ENCODE measurements at regions not wholly inside any gene's neighbourhood (a gene's known extent, or its start where the extent isn't known, plus 50 kb on each side); places are given as distances from the start of the nearest gene placed in this dataset.

GRCh38 chr15:73803806-73804205 is 50.7 kb upstream of the INSYN1 start:
- intact Hi-C loops (cut with DNase I), result loop anchor here (5.0 kb wide), 1 partner anchor 87 kb away; no protein-coding TSS in a partner anchor
- DNase-seq (ENCODE audit: low spot score), result no peak

DNA sequence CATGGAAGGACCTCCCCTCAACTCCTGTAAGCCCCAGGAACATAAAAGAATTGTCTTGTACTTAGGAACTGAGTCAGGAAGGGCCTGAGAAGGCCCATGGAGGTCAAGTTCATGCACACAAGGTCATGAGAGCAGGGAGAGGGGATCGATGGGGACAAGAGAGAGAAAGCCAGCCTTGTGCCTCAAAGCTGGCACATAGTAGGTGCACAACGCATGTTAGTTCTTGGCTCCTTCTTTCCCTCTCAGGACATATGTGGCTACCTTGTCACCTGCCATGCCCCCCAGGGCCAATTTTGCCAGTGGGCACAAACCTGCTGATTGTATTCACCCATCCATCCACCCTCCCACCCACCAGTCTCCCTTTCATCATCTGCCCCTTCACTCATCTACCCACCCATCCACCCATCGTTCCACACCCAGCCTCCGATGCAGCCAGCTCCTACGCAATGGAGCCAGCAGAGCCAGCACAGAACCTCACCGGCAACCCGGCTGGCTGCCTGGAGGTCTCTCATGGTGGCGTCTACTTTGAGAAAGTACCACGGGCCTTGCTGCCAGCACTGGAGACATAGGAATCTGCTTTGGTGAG is 52.4 kb upstream of the INSYN1 start:
- no peak for DNase-seq (ENCODE audit: low spot score)
- intact Hi-C loops (cut with DNase I), result no loop called here

DNA sequence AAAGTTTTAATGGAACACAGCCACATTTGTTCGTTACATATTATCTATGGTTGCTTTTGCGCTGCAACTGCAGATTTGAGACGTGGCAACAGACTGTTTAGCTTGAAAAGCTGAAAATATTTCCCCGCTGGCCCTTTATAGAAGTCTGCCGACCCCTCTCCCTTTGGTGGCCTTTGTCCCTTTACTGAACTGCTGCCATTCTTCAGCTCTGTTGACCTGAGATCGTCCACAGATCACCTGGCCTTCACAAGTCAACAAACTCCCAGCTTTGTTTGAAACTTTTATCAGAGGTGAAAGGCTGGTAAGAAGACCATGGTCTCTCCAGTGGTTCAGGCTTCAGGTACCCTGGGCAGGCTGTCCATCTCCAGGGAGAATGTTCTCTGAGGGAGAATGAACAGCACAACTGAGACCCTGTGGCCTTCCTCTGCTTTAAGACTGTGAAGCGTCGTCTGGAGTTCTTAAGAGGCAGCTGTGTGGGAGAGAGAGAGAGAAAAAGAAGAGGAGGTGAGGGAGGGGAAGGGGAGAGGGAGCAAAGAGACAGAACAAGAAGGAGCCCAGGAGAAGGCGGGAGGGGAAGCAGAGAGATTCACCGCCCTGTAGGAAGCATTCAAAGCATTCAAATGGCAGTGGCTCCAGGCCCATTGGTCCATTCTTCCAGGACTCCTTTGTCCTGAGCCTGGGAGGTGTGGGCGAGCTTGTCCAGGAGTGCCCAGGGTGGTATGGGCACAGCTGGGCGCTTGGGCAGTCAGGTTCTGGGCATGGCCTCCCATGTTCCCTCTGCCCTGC is 53.7 kb upstream of the INSYN1 start:
- DNase-seq (ENCODE audit: low spot score), result no peak
- intact Hi-C loops (cut with DNase I), result no loop called here

DNA sequence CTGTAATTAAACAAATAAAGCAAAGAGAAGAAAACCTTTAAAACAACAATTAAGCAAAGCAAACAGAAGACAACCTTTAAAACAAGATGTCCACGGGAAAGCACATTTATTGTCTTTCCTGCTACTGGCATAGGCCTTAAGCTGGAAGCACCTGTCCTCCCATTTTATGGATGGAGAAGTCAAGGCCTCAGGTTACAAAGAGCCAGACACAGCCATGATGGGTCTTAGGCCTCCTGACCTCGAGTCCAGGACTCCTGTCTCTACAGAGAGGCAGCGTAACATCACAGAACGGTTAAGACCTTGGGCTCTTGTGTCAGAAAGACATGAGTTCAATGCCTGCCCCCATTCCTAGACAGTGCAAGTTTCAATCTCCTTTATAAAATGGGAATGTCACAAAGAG is 54.7 kb upstream of the INSYN1 start:
- intact Hi-C loops (cut with DNase I), result no loop called here
- no peak for DNase-seq (ENCODE audit: low spot score)

GRCh38 chr15:73809728-73810501 is 56.8 kb upstream of the INSYN1 start:
- no peak for DNase-seq (ENCODE audit: low spot score)
- intact Hi-C loops (cut with DNase I), result no loop called here

GRCh38 chr15:73812806-73813465 is 59.8 kb upstream of the INSYN1 start:
- intact Hi-C loops (cut with DNase I), result no loop called here

GRCh38 chr15:73813589-73813988 is 59.8 kb upstream of the TBC1D21 start:
- intact Hi-C loops (cut with DNase I), result no loop called here

More at GRCh38 chr15:73812806-73813465, 59.8 kb upstream of the INSYN1 start:
- no peak for DNase-seq (ENCODE audit: low spot score)

GRCh38 chr15:73818308-73818985 is 54.9 kb upstream of the TBC1D21 start:
- no peak for DNase-seq (ENCODE audit: low spot score)
- intact Hi-C loops (cut with DNase I), result no loop called here

More at GRCh38 chr15:73813589-73813988, 59.8 kb upstream of the TBC1D21 start:
- DNase-seq (ENCODE audit: low spot score), result no peak

DNA sequence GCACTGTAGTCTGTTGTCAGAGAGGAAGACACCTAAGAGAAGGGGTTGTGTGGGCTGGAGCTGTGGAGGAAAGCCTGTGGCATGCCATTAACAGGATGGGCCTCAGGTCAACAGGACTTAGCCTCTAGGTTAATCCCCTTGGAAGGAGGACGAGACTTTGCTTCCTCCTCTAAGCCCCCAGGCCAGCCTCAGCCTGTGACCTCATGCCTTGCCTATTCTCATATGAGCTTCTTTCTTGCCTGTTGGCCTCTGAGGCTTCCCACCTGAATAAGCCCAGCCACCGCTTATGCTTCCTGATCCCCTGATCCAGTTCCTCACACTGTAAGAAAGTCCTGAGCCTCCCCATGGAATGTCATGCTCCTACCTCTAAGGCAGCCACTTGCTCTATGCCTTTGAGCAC is 52.2 kb upstream of the TBC1D21 start:
- DNase-seq (ENCODE audit: low spot score), result no peak
- intact Hi-C loops (cut with DNase I), result no loop called here

- no peak for DNase-seq (ENCODE audit: low spot score)
- intact Hi-C loops (cut with DNase I), result no loop called here
These were observed 50.4 kb upstream of the TBC1D21 start for GRCh38 chr15:73822998-73823397.
